ENCODE measurements at regions not wholly inside any gene's neighbourhood (a gene's known extent, or its start where the extent isn't known, plus 50 kb on each side); places are given as distances from the start of the nearest gene placed in this dataset.

- DNase-seq: no peak
- no peak for TF ChIP-seq POLR2A (IDR thresholded peaks at IDR 0.05)
- TF ChIP-seq, protein P1, sequence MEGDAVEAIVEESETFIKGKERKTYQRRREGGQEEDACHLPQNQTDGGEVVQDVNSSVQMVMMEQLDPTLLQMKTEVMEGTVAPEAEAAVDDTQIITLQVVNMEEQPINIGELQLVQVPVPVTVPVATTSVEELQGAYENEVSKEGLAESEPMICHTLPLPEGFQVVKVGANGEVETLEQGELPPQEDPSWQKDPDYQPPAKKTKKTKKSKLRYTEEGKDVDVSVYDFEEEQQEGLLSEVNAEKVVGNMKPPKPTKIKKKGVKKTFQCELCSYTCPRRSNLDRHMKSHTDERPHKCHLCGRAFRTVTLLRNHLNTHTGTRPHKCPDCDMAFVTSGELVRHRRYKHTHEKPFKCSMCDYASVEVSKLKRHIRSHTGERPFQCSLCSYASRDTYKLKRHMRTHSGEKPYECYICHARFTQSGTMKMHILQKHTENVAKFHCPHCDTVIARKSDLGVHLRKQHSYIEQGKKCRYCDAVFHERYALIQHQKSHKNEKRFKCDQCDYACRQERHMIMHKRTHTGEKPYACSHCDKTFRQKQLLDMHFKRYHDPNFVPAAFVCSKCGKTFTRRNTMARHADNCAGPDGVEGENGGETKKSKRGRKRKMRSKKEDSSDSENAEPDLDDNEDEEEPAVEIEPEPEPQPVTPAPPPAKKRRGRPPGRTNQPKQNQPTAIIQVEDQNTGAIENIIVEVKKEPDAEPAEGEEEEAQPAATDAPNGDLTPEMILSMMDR (IDR thresholded peaks at IDR 0.05): no peak
- H3K4me1 ChIP-seq: no peaks in the 10 kb centered on the region
- no peaks in the 10 kb centered on the region for H3K36me3 ChIP-seq
- H3K27ac ChIP-seq: no peak overlapping the region
- 47 to 67% methylated on average over 1 of the region's 1 CpG for WGBS, 2 donors
- no peaks in the 10 kb centered on the region for H3K27me3 ChIP-seq
- H3K4me3 ChIP-seq: no peak overlapping the region
- intact Hi-C loops (cut with DNase I): no loop called here
- H3K9me3 ChIP-seq: no peaks in the 10 kb centered on the region
Observed at GRCh38 chr4:171561419-171561818, 251.8 kb upstream of the GALNTL6 start.

GRCh38 chr4:171553961-171554360 lies 259.2 kb upstream of the GALNTL6 start:
- DNase-seq: no peak
- TF ChIP-seq, protein P1 (IDR thresholded peaks at IDR 0.05): no peak
- no peak for TF ChIP-seq POLR2A (IDR thresholded peaks at IDR 0.05)
- H3K4me1 ChIP-seq: no peaks in the 10 kb centered on the region
- 80 to 91% methylated on average over 5 of the region's 5 CpGs for WGBS, 2 donors
- H3K4me3 ChIP-seq: no peak overlapping the region
- H3K27ac ChIP-seq: no peak overlapping the region
- intact Hi-C loops (cut with DNase I): no loop called here
- H3K9me3 ChIP-seq: no peaks in the 10 kb centered on the region
- no peaks in the 10 kb centered on the region for H3K36me3 ChIP-seq
- no peaks in the 10 kb centered on the region for H3K27me3 ChIP-seq

- H3K9me3 ChIP-seq: no peaks in the 10 kb centered on the region
- H3K4me1 ChIP-seq: no peaks in the 10 kb centered on the region
- H3K27ac ChIP-seq: no peak overlapping the region
- no peak for DNase-seq
- 68 to 72% methylated on average over 2 of the region's 2 CpGs for WGBS, 2 donors
- no peaks in the 10 kb centered on the region for H3K27me3 ChIP-seq
- no peak for TF ChIP-seq POLR2A (IDR thresholded peaks at IDR 0.05)
- TF ChIP-seq, protein P1 (IDR thresholded peaks at IDR 0.05): no peak
- intact Hi-C loops (cut with DNase I): no loop called here
- no peaks in the 10 kb centered on the region for H3K36me3 ChIP-seq
- H3K4me3 ChIP-seq: no peak overlapping the region
Observed at GRCh38 chr4:171542640-171543039, 270.6 kb upstream of the GALNTL6 start.

DNA sequence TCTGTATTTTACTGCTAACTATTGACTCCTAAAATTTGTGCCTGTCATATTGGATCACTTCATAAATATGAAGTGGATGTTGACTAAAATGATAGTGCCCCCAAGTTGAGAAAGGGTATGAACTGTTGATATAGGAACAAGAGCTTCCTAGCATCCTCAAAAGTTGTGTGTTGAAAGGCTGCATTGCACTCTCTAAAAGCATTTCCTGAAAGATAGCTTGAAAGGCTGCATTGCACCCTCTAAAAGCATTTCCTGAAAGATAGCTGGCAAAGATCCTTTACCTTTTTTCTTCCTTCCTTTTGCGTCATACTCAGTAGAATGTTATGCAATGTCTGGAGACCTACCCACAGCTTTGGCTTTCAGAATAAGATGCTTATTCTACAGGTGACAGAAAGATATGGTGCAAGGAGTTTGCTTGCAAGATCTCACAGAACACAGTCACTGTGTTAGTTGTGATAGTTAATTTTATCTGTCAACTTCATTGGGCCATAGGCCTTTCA lies 274.6 kb upstream of the GALNTL6 start:
- no peak overlapping the region for H3K4me3 ChIP-seq

DNA sequence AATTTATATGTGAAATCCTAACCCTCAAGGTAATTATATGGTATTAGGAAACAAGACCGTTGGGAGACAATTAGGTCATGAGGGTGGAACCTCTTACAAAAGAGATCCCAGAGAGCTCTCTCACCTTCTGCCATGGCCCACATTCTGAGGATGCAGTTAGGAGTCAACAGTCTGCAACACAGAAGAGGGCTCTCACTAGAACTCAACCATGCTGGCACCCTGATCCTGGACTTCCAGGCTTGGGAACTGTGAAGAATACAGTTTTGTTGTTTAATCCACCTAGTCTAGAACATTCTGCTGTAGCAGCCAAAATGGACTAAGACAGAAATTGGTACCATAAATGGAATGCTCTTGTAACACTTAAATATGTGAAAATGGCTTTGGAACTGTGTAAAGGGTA lies 278.8 kb upstream of the GALNTL6 start:
- Histone ChIP-seq H3K36me3 (no peaks in the 10 kb centered on the region), H3K27ac (no peak overlapping the region), H3K9me3 (no peaks in the 10 kb centered on the region), H3K27me3 (no peaks in the 10 kb centered on the region), H3K4me1 (no peaks in the 10 kb centered on the region), H3K4me3 (no peak overlapping the region)
- no peak for DNase-seq
- intact Hi-C loops (cut with DNase I): no loop called here
- no peak for TF ChIP-seq POLR2A (IDR thresholded peaks at IDR 0.05)
- TF ChIP-seq, protein P1 (IDR thresholded peaks at IDR 0.05): no peak
- WGBS, 2 donors: 46 to 63% methylated on average over 1 of the region's 1 CpG

More for the DNA sequence above, 274.6 kb upstream of the GALNTL6 start:
- Histone ChIP-seq H3K9me3 (no peaks in the 10 kb centered on the region), H3K4me1 (no peaks in the 10 kb centered on the region), H3K36me3 (no peaks in the 10 kb centered on the region), H3K27me3 (no peaks in the 10 kb centered on the region), H3K27ac (no peak overlapping the region)
- TF ChIP-seq, protein P1 (IDR thresholded peaks at IDR 0.05): no peak
- no peak for TF ChIP-seq POLR2A (IDR thresholded peaks at IDR 0.05)
- WGBS, 2 donors: 33 to 50% methylated on average over 1 of the region's 1 CpG
- no peak for DNase-seq
- intact Hi-C loops (cut with DNase I): no loop called here

Data from esophagus squamous epithelium (tissue), 5 donors.